NB4 (cell line): ENCODE measurements at regions not wholly inside any gene's neighbourhood (a gene's known extent, or its start where the extent isn't known, plus 50 kb on each side); places are given as distances from the start of the nearest gene placed in this dataset.

Source experiments
- DNase-seq: peaks from one replicate; pipeline ENCODE4 v3.0.0; 2010; ENCODE audit warnings: low read depth
- H3K4me3 ChIP-seq: one replicate; pipeline ENCODE4 v1.5.1; 2011; ENCODE audit warnings: mild to moderate bottlenecking, low read depth, low read length, moderate library complexity
- CTCF ChIP-seq: IDR thresholded peaks from one replicate; pipeline ENCODE4 v1.5.1; 2012; ENCODE audit warnings: low read depth, low read length
- MAX ChIP-seq: IDR thresholded peaks from 2 replicates; pipeline ENCODE4 v1.6.1; 2011; ENCODE audit warnings: low read depth, low read length
- MYC ChIP-seq: IDR thresholded peaks from 2 replicates; pipeline ENCODE4 v1.6.1; 2011; ENCODE audit warnings: low read depth, low read length
- POLR2A ChIP-seq: IDR thresholded peaks from 2 replicates; pipeline ENCODE4 v1.6.1; 2011; ENCODE audit warnings: mild to moderate bottlenecking; ENCODE audit not compliant: insufficient read length; ENCODE audit errors: extremely low read depth

DNA sequence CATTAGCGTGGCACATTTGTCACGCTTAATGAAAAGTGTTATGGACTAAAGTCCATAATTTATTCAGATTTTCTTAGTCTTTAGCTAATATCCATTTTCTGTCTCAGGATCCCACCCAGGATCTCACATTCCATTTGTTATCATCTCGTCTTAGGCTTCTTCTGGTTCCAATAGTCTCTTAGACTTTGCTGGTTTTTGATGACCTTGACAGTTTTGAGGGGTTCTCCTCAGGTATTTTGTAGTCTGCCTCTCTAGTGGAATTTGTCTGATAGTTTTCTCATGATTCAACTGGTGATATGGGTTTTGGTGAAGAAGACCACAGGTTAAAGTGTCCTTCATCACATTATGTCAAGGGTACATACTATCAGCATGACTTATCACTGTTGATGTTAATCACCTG lies 66.0 kb upstream of the GPR26 start:
- no peak for DNase-seq
- TF ChIP-seq MAX (no peak), CTCF (no peak), MYC (no peak), POLR2A (no peak)
- no peak overlapping the region for H3K4me3 ChIP-seq

GRCh38 chr10:123603130-123603529 lies 63.0 kb upstream of the GPR26 start:
- TF ChIP-seq MYC: no peak
- no peak for DNase-seq

DNA sequence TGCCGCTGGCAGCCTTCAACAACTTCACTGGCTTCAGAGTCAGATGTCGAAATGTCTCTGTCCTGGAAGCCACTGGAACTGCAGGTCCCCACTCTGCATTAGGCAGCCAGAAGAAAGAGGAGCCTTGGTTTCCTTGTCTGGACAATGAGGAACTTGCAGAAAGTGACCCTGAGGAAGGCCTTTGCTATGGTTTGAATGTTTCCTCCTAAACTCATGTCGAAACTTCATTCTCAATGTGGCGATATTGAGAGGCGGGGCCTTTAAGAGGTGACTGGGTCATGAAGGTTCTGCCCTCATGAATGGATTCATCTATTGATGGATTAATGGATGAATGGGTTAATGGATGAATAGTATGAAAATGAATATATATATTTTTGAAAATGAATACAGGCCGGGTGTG lies 61.6 kb upstream of the GPR26 start:
- peak; percentile 14 for DNase-seq
- H3K4me3 ChIP-seq: no peak overlapping the region
- TF ChIP-seq CTCF (no peak), POLR2A (no peak), MAX (no peak), MYC (no peak)

More at GRCh38 chr10:123603130-123603529, 63.0 kb upstream of the GPR26 start:
- no peak overlapping the region for H3K4me3 ChIP-seq

DNA sequence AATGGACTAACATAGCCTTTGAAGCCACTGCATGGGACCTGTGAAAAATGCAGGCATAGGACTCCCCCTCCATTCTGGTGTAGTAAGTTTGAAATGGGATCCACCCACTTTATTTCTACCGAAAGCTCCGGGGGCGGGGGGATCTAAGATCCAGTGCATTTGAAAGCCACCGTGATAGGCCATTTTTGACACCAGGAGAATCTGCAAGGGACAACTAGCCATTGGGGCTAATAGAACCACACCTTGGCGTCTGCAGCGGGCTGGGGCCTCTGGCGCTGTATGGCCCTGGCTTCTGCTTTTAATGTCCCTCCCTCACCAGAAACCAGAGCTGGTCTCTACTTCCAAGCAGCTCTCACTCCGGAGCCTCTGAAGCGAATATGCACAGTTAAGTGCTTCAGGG lies 60.1 kb upstream of the GPR26 start:
- H3K4me3 ChIP-seq: no peak overlapping the region
- DNase-seq: no peak
- TF ChIP-seq MAX: no peak
- no peak for TF ChIP-seq MYC
- TF ChIP-seq CTCF: no peak
- no peak for TF ChIP-seq POLR2A

- H3K4me3 ChIP-seq: no peak overlapping the region
- TF ChIP-seq MYC: no peak
- TF ChIP-seq POLR2A: no peak
- TF ChIP-seq CTCF: no peak
- TF ChIP-seq MAX: no peak
- no peak for DNase-seq
These were observed 59.2 kb upstream of the GPR26 start for GRCh38 chr10:123606955-123607354.

DNA sequence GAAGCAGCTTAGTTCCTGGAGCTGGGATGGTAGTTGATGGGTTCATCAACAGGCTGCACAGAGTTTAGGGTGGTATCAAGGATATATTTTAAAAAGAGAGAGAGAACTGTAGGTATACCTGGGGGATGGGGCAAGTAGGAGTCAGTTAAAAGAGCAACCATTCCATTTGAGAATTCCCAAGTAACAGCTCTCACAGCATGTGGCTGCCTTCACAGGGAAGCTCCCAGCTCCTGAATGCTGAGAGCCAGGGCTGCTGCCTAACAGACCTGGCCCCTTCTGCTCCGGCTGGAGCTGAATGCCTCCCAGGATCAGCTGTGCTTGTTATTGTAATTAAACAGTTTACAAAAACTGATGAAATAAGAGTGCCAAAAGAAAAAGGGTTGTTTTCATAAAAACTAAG lies 58.8 kb upstream of the GPR26 start:
- TF ChIP-seq CTCF: no peak
- TF ChIP-seq POLR2A: no peak
- no peak for TF ChIP-seq MAX
- TF ChIP-seq MYC: no peak
- no peak overlapping the region for H3K4me3 ChIP-seq
- no peak for DNase-seq
